CD4-positive, CD25-positive, alpha-beta regulatory T cell (primary cell): ENCODE measurements at regions not wholly inside any gene's neighbourhood (a gene's known extent, or its start where the extent isn't known, plus 50 kb on each side); places are given as distances from the start of the nearest gene placed in this dataset.

Experiments used
- ATAC-seq, 2 donors: fragments of 150-1000 bp; cut with Tn5 transposase; one replicate each; pipeline ENCODE4 v1.10.0; 2021; ENCODE audit warnings: low read depth in 2 of 2, moderate number of reproducible peaks in 2 of 2, moderate library complexity in 1 of 2
- DNase-seq, 3 donors: peaks; one replicate each; pipeline versions ENCODE4 v3.0.0 to v3.0.0-alpha.2; 2012 to 2022; ENCODE audit warnings: mixed read lengths in 1 of 3
- H3K27ac ChIP-seq: one replicate; pipeline ENCODE4 v1.7.0; 2013; ENCODE audit warnings: mild to moderate bottlenecking, low read length; ENCODE audit not compliant: insufficient read depth, poor library complexity, severe bottlenecking
- H3K27me3 ChIP-seq: one replicate; pipeline ENCODE4 v1.7.0; 2013; ENCODE audit warnings: low read length; ENCODE audit not compliant: control insufficient read depth, insufficient read depth
- H3K36me3 ChIP-seq: one replicate; pipeline ENCODE4 v1.7.0; 2013; ENCODE audit warnings: mild to moderate bottlenecking, low read length, moderate library complexity; ENCODE audit not compliant: control insufficient read depth, insufficient read depth
- H3K4me1 ChIP-seq: 2 replicates; pipeline ENCODE4 v1.7.0; 2013; ENCODE audit warnings: mild to moderate bottlenecking, low read length; ENCODE audit not compliant: insufficient read depth, control insufficient read depth, poor library complexity, severe bottlenecking
- H3K4me3 ChIP-seq: one replicate; pipeline ENCODE4 v1.7.0; 2013; ENCODE audit warnings: low read depth, mild to moderate bottlenecking, low read length, moderate library complexity
- H3K9me3 ChIP-seq, 2 experiments: 1 replicate in 1 of 2; 2 replicates in 1 of 2; pipeline ENCODE4 v1.7.0; 2013; ENCODE audit warnings: low read length in 2 of 2, mild to moderate bottlenecking in 1 of 2, moderate library complexity in 1 of 2; ENCODE audit not compliant: control insufficient read depth in 2 of 2
- H3K27ac Mint-ChIP-seq, 3 donors: one replicate each; pipeline ENCODE4 v1.8.0; 2020 to 2022; ENCODE audit warnings: mild to moderate bottlenecking in 3 of 3, mixed read lengths in 3 of 3, moderate library complexity in 2 of 3
- H3K27me3 Mint-ChIP-seq: one replicate; pipeline ENCODE4 v1.8.0; 2022; ENCODE audit warnings: mild to moderate bottlenecking, mixed read lengths
- H3K36me3 Mint-ChIP-seq: one replicate; pipeline ENCODE4 v1.8.0; 2020; ENCODE audit warnings: mixed read lengths
- H3K4me1 Mint-ChIP-seq, 4 donors: one replicate each; pipeline ENCODE4 v1.8.0; 2020 to 2022; ENCODE audit warnings: mixed read lengths in 4 of 4, mild to moderate bottlenecking in 1 of 4
- H3K4me3 Mint-ChIP-seq, 4 donors: one replicate each; pipeline ENCODE4 v1.8.0; 2020 to 2022; ENCODE audit warnings: mild to moderate bottlenecking in 4 of 4, mixed read lengths in 4 of 4, moderate library complexity in 3 of 4
- H3K9me3 Mint-ChIP-seq, 7 donors: one replicate each; pipeline ENCODE4 v1.8.0; 2020 to 2022; ENCODE audit warnings: mixed read lengths in 7 of 7, mild to moderate bottlenecking in 3 of 7, moderate library complexity in 2 of 7

DNA sequence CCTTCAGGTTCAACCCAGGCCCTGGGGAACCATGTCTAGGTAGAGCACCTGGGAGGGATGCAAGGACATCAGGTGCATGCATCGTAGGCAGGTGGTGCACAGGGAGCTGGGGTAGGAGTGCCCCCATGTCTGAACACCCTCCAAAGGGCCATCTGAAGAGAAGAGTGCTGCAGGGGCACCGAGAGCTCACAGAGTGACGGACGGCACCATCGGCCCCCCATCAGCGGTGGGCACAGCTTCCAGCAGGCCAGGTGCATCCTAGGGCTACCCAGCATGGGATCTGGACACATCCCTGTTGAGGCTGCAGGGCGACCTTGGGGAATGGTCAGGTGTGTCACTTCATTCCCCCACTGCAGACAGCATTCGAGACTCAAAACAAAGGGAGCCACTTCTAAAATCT, 138.3 kb upstream of the CDH4 start:
- no peaks in the 10 kb centered on the region for H3K4me1 Mint-ChIP-seq
- Histone ChIP-seq H3K36me3 (no peaks in the 10 kb centered on the region), H3K9me3 (no peaks in the 10 kb centered on the region), H3K27me3 (no peaks in the 10 kb centered on the region), H3K4me3 (no peak overlapping the region), H3K4me1 (no peaks in the 10 kb centered on the region), H3K27ac (no peak overlapping the region)
- H3K9me3 Mint-ChIP-seq = no peaks in the 10 kb centered on the region
- no peak overlapping the region for H3K4me3 Mint-ChIP-seq
- H3K27ac Mint-ChIP-seq = no peak overlapping the region
- DNase-seq (no peak), ATAC-seq (no peak)
- H3K36me3 Mint-ChIP-seq = no peaks in the 10 kb centered on the region
- no peaks in the 10 kb centered on the region for H3K27me3 Mint-ChIP-seq

DNA sequence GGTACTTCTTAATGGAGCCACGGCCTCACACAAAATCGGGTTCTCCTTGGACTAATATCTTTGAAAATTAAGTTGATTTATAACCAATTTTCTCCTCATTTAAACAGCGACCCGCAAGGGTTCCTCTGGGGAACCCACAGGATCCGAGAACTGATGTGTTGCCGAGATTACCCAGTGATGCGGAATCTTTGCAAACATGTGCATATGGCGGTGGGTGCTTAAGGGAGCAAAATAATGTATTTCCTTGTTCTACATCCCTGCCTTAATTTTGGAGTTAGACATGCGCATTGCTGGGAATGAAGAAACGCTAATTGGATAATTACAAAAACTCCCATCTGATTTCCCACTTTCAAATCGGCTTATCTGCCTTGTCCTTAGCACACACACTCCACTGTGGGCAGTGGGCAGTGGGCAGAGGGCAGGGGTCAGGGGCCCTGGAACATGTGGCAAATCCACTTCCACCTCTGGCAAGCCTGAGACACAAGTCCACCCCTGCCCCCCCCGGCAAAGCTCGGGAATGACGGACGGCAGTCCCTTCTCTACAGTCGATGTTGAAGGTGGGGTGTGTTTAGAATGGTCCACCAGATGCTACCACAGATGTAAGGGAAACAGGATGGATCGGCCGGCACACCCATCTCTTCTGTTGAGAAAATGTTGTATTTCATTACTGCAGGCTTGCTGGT, 137.4 kb upstream of the CDH4 start:
- no peaks in the 10 kb centered on the region for H3K9me3 ChIP-seq
- no peaks in the 10 kb centered on the region for H3K4me1 ChIP-seq
- H3K27ac ChIP-seq = no peak overlapping the region
- Mint-ChIP-seq H3K27ac (no peak overlapping the region), H3K27me3 (no peaks in the 10 kb centered on the region), H3K4me1 (no peaks in the 10 kb centered on the region), H3K4me3 (no peak overlapping the region), H3K9me3 (no peaks in the 10 kb centered on the region), H3K36me3 (no peaks in the 10 kb centered on the region)
- DNase-seq = no peak
- ATAC-seq = no peak
- H3K4me3 ChIP-seq = no peak overlapping the region
- H3K27me3 ChIP-seq = no peaks in the 10 kb centered on the region
- H3K36me3 ChIP-seq = no peaks in the 10 kb centered on the region

- no peaks in the 10 kb centered on the region for H3K27me3 ChIP-seq
- DNase-seq (no peak), ATAC-seq (no peak)
- no peak overlapping the region for H3K4me3 ChIP-seq
- Mint-ChIP-seq H3K27me3 (no peaks in the 10 kb centered on the region), H3K4me1 (peaks cover 0 to 1% (median under 1%) of the 10 kb centered on the region in 4 donors), H3K36me3 (no peaks in the 10 kb centered on the region), H3K27ac (no peak overlapping the region), H3K9me3 (no peaks in the 10 kb centered on the region), H3K4me3 (peak overlapping the region in 1 of 4 donors; percentile 3)
- H3K4me1 ChIP-seq = no peaks in the 10 kb centered on the region
- no peaks in the 10 kb centered on the region for H3K9me3 ChIP-seq
- no peaks in the 10 kb centered on the region for H3K36me3 ChIP-seq
- no peak overlapping the region for H3K27ac ChIP-seq
Measured at GRCh38 chr20:61115364-61116065, 136.5 kb upstream of the CDH4 start.

DNA sequence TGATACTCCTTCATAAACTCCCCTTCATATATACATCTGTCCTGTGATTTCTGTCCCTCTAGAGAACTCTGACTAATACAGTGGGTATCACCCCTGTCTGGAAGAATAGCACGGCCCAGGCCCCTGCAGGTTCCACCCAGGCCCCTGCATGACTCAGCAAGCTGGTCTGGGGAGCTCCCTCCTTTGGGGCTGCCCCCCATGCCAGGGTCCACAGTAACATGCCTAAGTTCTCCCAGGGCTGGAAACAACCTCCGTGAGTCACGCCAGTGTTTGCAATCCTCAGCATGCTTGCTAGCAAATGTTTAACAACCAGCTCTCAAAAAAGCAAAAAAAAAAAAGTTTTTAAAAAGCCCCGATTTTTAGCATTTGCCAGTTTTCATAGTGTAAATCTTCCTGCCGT, 134.3 kb upstream of the CDH4 start:
- no peak for ATAC-seq
- no peak overlapping the region for H3K27ac Mint-ChIP-seq

DNA sequence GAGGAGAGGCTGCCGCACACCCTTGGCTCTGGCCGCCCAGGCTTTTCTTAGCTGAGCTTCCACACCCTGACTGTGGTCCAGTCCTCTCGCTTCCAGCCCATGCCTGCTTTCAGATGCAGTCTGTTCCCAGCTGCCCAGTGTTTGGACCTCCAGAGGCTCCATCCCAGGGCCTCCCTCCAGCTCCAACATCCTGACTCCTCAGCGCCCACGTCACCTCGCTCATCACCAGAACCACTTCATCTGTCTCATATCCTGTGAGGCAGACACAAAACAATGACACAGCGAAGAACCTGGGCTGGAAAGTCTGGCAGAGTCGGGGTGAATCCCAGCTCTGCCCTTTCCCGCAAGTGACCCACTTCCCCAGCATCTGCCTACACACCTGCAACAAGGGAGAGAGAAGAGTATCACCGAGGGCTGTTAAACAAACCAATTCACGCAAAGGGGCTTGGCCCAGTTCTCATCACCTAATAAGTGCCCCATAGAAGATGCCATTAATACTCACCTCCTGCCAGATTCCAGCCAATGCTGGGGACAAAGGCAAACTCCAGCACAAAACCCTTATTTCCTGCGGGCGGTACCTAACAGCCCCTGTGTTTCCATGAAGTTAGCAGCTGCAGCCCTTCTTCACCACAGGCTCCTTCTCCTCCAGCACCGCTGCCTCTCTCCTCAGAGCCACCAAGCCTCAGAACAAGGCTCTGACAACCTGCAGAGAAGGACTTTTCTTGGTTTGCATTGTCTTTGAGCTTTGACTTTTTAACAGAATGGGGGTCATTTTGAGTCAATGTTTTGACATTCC, 133.4 kb upstream of the CDH4 start:
- Histone ChIP-seq H3K27ac (no peak overlapping the region), H3K36me3 (no peaks in the 10 kb centered on the region), H3K27me3 (no peaks in the 10 kb centered on the region), H3K4me3 (no peak overlapping the region), H3K9me3 (no peaks in the 10 kb centered on the region), H3K4me1 (no peaks in the 10 kb centered on the region)
- DNase-seq (no peak), ATAC-seq (no peak)
- H3K27ac Mint-ChIP-seq = no peak overlapping the region
- H3K36me3 Mint-ChIP-seq = no peaks in the 10 kb centered on the region
- H3K9me3 Mint-ChIP-seq = no peaks in the 10 kb centered on the region
- H3K4me1 Mint-ChIP-seq = peaks cover 0 to 4% (median 2%) of the 10 kb centered on the region in 4 donors
- no peaks in the 10 kb centered on the region for H3K27me3 Mint-ChIP-seq
- H3K4me3 Mint-ChIP-seq = no peak overlapping the region

More for the DNA sequence above, 134.3 kb upstream of the CDH4 start:
- Histone ChIP-seq H3K36me3 (no peaks in the 10 kb centered on the region), H3K27ac (no peak overlapping the region), H3K4me1 (no peaks in the 10 kb centered on the region), H3K4me3 (no peak overlapping the region), H3K9me3 (no peaks in the 10 kb centered on the region), H3K27me3 (no peaks in the 10 kb centered on the region)
- Mint-ChIP-seq H3K36me3 (no peaks in the 10 kb centered on the region), H3K9me3 (no peaks in the 10 kb centered on the region), H3K27me3 (no peaks in the 10 kb centered on the region), H3K4me1 (peaks cover 0 to 4% (median 2%) of the 10 kb centered on the region in 4 donors), H3K4me3 (no peak overlapping the region)
- no peak for DNase-seq

- Histone ChIP-seq H3K4me1 (no peaks in the 10 kb centered on the region), H3K27me3 (no peaks in the 10 kb centered on the region), H3K27ac (no peak overlapping the region), H3K4me3 (no peak overlapping the region), H3K36me3 (no peaks in the 10 kb centered on the region), H3K9me3 (no peaks in the 10 kb centered on the region)
- Mint-ChIP-seq H3K4me3 (no peak overlapping the region), H3K27ac (no peak overlapping the region), H3K27me3 (no peaks in the 10 kb centered on the region), H3K4me1 (peaks cover 0 to 4% (median 2%) of the 10 kb centered on the region in 4 donors), H3K36me3 (no peaks in the 10 kb centered on the region), H3K9me3 (no peaks in the 10 kb centered on the region)
- DNase-seq (no peak), ATAC-seq (no peak)
Measured at GRCh38 chr20:61119273-61119672, 132.8 kb upstream of the CDH4 start.

DNA sequence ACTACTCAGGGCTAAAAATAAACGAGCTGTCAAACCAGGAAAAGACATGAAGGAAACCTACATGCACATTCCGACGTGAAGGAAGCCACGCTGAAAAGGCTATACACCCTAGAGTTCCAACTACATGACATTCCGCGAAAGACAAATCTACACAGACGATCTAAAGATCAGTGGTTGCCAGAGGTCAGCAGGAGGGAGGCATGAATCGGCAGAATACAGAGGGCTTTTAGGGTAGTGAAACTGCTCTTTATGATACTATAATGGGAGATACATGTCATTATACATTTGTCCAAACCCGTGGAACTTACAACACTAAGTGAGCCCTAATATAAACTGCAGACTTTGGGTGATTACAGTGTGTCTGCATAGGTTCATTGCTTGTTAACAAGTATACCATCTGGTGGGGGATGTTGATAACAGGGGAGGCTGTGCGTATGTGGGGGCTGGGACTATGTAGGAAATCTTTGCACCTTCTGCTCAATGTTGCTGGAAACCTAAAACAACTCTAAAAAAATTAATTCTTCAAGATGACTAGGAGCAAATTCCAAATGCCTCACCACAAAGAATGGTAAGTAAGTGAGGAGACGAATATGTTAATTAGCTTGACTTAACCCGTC, 132.2 kb upstream of the CDH4 start:
- Mint-ChIP-seq H3K4me1 (peaks cover 0 to 4% (median 2%) of the 10 kb centered on the region in 4 donors), H3K27ac (no peak overlapping the region), H3K27me3 (no peaks in the 10 kb centered on the region), H3K36me3 (no peaks in the 10 kb centered on the region), H3K9me3 (no peaks in the 10 kb centered on the region), H3K4me3 (no peak overlapping the region)
- Histone ChIP-seq H3K4me3 (no peak overlapping the region), H3K27me3 (no peaks in the 10 kb centered on the region), H3K9me3 (no peaks in the 10 kb centered on the region), H3K4me1 (no peaks in the 10 kb centered on the region), H3K36me3 (no peaks in the 10 kb centered on the region), H3K27ac (no peak overlapping the region)
- ATAC-seq = no peak
- no peak for DNase-seq
